ENCODE measurements at regions not wholly inside any gene's neighbourhood (a gene's known extent, or its start where the extent isn't known, plus 50 kb on each side); places are given as distances from the start of the nearest gene placed in this dataset.

DNA sequence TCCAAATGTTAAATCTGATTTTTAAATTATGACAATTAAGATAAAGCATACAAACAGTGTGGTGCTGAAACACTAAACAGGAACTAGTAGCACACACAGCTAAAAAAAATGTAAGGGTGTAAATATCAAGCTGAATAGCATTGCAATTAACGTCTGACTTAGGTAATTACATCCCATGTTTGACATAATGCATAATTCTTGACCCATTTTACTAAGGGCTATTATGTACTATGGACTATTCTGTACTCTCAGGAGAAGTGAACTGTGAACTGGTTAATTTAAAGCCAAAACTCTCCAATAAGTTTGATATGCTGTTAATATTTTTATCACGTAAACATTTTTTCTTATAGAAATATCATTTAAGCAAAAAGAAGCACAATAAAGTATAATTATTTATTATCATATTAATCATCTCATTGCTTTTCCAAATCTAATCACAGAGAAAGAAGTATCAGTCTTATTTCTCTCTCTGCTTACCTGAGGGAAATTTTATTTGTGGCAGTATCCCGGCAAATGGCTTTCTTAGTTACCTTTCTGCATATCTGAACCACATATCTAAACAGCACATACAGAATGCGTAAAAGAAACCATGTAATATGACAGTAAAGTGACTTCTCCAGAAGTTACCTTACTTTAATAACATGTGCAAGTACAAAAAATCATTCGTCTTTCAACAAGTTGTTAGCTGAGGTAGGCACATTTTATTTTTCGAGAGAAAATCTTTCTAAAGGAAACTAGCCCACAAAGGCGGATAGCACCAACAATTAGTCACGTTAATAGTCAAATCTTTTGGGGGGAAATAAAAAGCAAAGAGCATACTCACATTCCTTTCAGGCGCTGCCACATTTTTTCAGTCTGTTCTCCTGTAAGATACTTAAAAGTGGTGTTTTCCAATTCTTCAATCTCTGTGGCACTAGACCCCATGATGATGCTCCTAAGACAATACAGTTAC is 94.9 kb upstream of the PDE1A start:
- TF ChIP-seq, protein P1, sequence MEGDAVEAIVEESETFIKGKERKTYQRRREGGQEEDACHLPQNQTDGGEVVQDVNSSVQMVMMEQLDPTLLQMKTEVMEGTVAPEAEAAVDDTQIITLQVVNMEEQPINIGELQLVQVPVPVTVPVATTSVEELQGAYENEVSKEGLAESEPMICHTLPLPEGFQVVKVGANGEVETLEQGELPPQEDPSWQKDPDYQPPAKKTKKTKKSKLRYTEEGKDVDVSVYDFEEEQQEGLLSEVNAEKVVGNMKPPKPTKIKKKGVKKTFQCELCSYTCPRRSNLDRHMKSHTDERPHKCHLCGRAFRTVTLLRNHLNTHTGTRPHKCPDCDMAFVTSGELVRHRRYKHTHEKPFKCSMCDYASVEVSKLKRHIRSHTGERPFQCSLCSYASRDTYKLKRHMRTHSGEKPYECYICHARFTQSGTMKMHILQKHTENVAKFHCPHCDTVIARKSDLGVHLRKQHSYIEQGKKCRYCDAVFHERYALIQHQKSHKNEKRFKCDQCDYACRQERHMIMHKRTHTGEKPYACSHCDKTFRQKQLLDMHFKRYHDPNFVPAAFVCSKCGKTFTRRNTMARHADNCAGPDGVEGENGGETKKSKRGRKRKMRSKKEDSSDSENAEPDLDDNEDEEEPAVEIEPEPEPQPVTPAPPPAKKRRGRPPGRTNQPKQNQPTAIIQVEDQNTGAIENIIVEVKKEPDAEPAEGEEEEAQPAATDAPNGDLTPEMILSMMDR (conservative IDR thresholded peaks at IDR 0.05) = no peak
- no peak for TF ChIP-seq ZFX (IDR thresholded peaks at IDR 0.05)
